Prostate gland (tissue), 2 donors: ENCODE measurements at regions not wholly inside any gene's neighbourhood (a gene's known extent, or its start where the extent isn't known, plus 50 kb on each side); places are given as distances from the start of the nearest gene placed in this dataset.

Source experiments
- POLR2A ChIP-seq: fragments of 450-650 bp; IDR thresholded peaks from one replicate; pipeline ENCODE4 v1.6.1; 2016; ENCODE audit warnings: antibody characterized with exemption, mild to moderate bottlenecking
- TF ChIP-seq, protein P1 (sequence below), 4 experiments: fragments of 200-600 bp in 2 of 4; fragments of 450-650 bp in 2 of 4; sonication (generic) in 2 of 4; IDR thresholded peaks; 1 replicate in 3 of 4; 2 replicates in 1 of 4; pipeline ENCODE4 v1.5.1; 2016 to 2019; ENCODE audit warnings: antibody characterized with exemption in 4 of 4, mild to moderate bottlenecking in 2 of 4, moderate library complexity in 2 of 4

DNA sequence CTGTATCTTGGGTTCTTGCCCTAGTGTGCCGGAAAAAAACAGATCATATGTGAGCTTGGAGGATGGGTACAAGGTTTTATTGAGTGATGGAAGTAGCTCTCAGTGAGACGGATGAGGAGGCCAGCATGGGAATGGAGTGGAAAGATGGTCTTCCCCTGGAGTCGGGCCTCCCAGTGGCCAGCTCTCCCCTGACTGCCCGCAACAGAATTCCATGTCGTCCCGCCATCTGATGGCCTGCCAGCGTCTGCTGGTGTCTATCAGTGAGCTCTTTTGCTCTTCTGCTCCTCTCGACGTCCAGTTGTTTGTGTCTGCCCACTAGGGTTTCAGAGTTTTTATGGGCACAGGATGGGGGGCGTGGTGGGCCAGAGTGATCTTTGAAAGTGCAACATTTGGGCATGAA lies 315.2 kb upstream of the BRINP3 start:
- TF ChIP-seq, protein P1, sequence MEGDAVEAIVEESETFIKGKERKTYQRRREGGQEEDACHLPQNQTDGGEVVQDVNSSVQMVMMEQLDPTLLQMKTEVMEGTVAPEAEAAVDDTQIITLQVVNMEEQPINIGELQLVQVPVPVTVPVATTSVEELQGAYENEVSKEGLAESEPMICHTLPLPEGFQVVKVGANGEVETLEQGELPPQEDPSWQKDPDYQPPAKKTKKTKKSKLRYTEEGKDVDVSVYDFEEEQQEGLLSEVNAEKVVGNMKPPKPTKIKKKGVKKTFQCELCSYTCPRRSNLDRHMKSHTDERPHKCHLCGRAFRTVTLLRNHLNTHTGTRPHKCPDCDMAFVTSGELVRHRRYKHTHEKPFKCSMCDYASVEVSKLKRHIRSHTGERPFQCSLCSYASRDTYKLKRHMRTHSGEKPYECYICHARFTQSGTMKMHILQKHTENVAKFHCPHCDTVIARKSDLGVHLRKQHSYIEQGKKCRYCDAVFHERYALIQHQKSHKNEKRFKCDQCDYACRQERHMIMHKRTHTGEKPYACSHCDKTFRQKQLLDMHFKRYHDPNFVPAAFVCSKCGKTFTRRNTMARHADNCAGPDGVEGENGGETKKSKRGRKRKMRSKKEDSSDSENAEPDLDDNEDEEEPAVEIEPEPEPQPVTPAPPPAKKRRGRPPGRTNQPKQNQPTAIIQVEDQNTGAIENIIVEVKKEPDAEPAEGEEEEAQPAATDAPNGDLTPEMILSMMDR (IDR thresholded peaks at IDR 0.05), result no peak
- TF ChIP-seq POLR2A, result no peak
